ENCODE measurements at regions not wholly inside any gene's neighbourhood (a gene's known extent, or its start where the extent isn't known, plus 50 kb on each side); places are given as distances from the start of the nearest gene placed in this dataset.

GRCh38 chr10:83373671-83374070 lies 765.6 kb upstream of the GHITM start:
- 71 to 86% (median 84%) methylated on average over 2 of the region's 2 CpGs for WGBS, 3 donors
- DNase-seq, result no peak
- intact Hi-C loops (cut with DNase I), result no loop called here
- no peaks in the 10 kb centered on the region for H3K36me3 ChIP-seq
- H3K4me1 ChIP-seq (ENCODE audit: insufficient read depth), result no peaks in the 10 kb centered on the region
- no peaks in the 10 kb centered on the region for H3K9me3 ChIP-seq
- H3K27me3 ChIP-seq, result no peaks in the 10 kb centered on the region
- H3K27ac ChIP-seq, result no peak overlapping the region
- H3K4me3 ChIP-seq, result no peak overlapping the region
- TF ChIP-seq EP300 (IDR thresholded peaks at IDR 0.05) (no peak), POLR2A (IDR thresholded peaks at IDR 0.05) (no peak), CTCF (IDR thresholded peaks at IDR 0.05) (no peak)

DNA sequence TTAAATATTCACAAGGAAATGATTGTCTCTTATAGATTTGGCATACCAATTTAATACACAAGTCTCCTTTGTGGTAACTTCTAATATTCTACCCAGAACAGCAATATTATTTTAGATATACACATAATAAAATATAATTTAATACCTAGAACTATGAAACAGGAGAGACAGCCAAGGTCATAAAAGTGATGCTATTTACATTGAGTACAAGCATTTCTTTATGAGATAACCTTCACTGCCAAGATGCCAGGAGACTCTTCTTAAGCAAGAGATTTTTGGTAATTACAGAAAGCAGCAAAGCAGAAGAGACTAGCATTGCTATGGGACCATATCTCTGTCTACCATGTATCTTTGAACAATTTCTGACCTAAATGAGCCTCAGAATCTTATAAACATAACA lies 764.6 kb upstream of the GHITM start:
- H3K4me3 ChIP-seq, result no peak overlapping the region
- no peak for DNase-seq
- intact Hi-C loops (cut with DNase I), result no loop called here
- H3K9me3 ChIP-seq, result no peaks in the 10 kb centered on the region
- no peak overlapping the region for H3K27ac ChIP-seq
- no peaks in the 10 kb centered on the region for H3K4me1 ChIP-seq (ENCODE audit: insufficient read depth)
- no peaks in the 10 kb centered on the region for H3K36me3 ChIP-seq
- TF ChIP-seq CTCF (IDR thresholded peaks at IDR 0.05), result no peak
- TF ChIP-seq EP300 (IDR thresholded peaks at IDR 0.05), result no peak
- TF ChIP-seq POLR2A (IDR thresholded peaks at IDR 0.05), result no peak
- H3K27me3 ChIP-seq, result no peaks in the 10 kb centered on the region

- Histone ChIP-seq H3K27ac (no peak overlapping the region), H3K4me1 (ENCODE audit: insufficient read depth) (no peaks in the 10 kb centered on the region), H3K9me3 (no peaks in the 10 kb centered on the region), H3K36me3 (no peaks in the 10 kb centered on the region), H3K27me3 (no peaks in the 10 kb centered on the region), H3K4me3 (no peak overlapping the region)
- intact Hi-C loops (cut with DNase I), result no loop called here
- TF ChIP-seq CTCF (IDR thresholded peaks at IDR 0.05), result no peak
- TF ChIP-seq POLR2A (IDR thresholded peaks at IDR 0.05), result no peak
- TF ChIP-seq EP300 (IDR thresholded peaks at IDR 0.05), result no peak
- DNase-seq, result no peak
- WGBS, 3 donors, result 66 to 74% (median 68%) methylated on average over 2 of the region's 2 CpGs
Observed at GRCh38 chr10:83375274-83375673, 764.0 kb upstream of the GHITM start.

GRCh38 chr10:83397806-83398205 lies 741.5 kb upstream of the GHITM start:
- Histone ChIP-seq H3K27ac (no peak overlapping the region), H3K9me3 (no peaks in the 10 kb centered on the region), H3K27me3 (no peaks in the 10 kb centered on the region), H3K4me1 (ENCODE audit: insufficient read depth) (no peaks in the 10 kb centered on the region), H3K36me3 (no peaks in the 10 kb centered on the region), H3K4me3 (no peak overlapping the region)
- DNase-seq, result no peak
- no peak for TF ChIP-seq EP300 (IDR thresholded peaks at IDR 0.05)
- TF ChIP-seq POLR2A (IDR thresholded peaks at IDR 0.05), result no peak
- TF ChIP-seq CTCF (IDR thresholded peaks at IDR 0.05), result no peak
- intact Hi-C loops (cut with DNase I), result no loop called here
- 91 to 100% (median 96%) methylated on average over 1 of the region's 1 CpG for WGBS, 3 donors

- WGBS, 3 donors, result 91 to 93% (median 92%) methylated on average over 2 of the region's 2 CpGs
- TF ChIP-seq EP300 (IDR thresholded peaks at IDR 0.05) (no peak), POLR2A (IDR thresholded peaks at IDR 0.05) (no peak), CTCF (IDR thresholded peaks at IDR 0.05) (no peak)
- Histone ChIP-seq H3K36me3 (no peaks in the 10 kb centered on the region), H3K27me3 (no peaks in the 10 kb centered on the region), H3K27ac (no peak overlapping the region), H3K9me3 (no peaks in the 10 kb centered on the region), H3K4me3 (no peak overlapping the region), H3K4me1 (ENCODE audit: insufficient read depth) (no peaks in the 10 kb centered on the region)
- no peak for DNase-seq
- intact Hi-C loops (cut with DNase I), result no loop called here
Observed at GRCh38 chr10:83410570-83410969, 728.7 kb upstream of the GHITM start.
